HG02623 (cell line): ENCODE measurements at regions not wholly inside any gene's neighbourhood (a gene's known extent, or its start where the extent isn't known, plus 50 kb on each side); places are given as distances from the start of the nearest gene placed in this dataset.

Experiments used
- ATAC-seq: cut with Tn5 transposase; IDR thresholded peaks from one replicate; pipeline ENCODE4 v1.9.1; 2021; ENCODE audit warnings: moderate library complexity; ENCODE audit not compliant: unreplicated experiment

- no peak for ATAC-seq
Observed at GRCh38 chr18:68532328-68532885, 182.5 kb downstream of the TMX3 start.

GRCh38 chr18:68525091-68525490 lies 189.8 kb downstream of the TMX3 start:
- ATAC-seq: no peak

GRCh38 chr18:68520406-68521075 lies 194.4 kb downstream of the TMX3 start:
- ATAC-seq: peak; percentile 54

DNA sequence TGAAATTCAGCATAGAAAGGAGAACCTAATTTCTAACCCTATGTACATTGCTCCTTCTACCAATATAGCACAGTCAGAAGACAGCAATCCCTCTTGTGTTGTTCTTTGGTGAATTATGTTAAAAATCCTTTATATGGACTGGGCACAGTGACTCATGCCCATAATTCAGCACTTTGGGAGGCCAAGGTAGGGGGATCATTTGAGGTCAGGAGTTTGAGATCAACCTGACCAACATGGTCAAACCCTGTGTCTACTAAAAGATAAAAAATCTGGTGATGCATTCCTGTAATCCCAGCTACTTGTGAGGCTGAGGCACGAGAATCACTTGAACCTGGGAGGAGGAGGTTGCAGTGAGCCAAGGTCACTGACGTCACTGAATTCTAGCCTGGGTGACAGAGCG lies 195.6 kb downstream of the TMX3 start:
- no peak for ATAC-seq

- ATAC-seq: no peak
Observed at GRCh38 chr18:68509902-68510301, 205.0 kb downstream of the TMX3 start.

DNA sequence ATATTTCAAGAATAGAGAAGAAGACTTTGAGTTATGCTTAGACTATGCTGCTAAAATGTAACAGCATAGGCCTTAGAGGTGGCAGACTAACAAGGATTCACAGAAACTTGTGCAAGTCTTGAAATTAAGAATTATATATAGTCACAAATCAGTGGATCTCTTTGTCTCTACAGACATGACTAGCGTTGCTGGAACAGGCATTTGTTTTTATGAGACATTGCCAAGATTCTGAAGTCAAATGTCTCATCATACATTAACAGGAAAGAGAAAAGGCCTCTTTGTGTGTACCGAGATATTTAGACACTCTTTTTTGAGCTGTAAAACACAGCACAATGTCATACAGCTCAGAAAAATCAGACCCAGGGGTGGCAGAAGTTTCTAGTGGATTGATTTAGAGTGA lies 207.1 kb downstream of the TMX3 start:
- no peak for ATAC-seq

- no peak for ATAC-seq
Observed at GRCh38 chr18:68505178-68505574, 209.7 kb downstream of the TMX3 start.

- no peak for ATAC-seq
Observed at GRCh38 chr18:68504441-68505177, 210.3 kb downstream of the TMX3 start.

DNA sequence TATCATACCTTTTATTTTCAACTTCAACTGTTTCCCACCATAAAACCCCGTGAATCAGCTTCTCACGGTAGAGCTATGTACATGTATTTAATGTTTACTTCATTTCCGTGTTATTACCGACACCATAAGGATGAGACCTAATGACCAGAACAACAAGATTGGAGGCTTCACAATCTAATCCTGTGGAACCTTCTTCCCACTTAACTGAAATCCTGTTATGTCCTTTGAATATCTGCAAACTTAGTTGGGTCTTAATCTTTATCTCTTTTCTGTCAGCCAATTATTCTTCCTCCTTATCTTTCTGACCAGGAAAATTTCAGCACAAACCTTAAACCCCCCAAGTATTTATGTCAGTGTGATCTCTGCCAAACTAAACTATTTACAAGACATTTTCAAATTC lies 214.4 kb downstream of the TMX3 start:
- no peak for ATAC-seq

GRCh38 chr18:68499141-68499540 lies 215.8 kb downstream of the TMX3 start:
- no peak for ATAC-seq

- ATAC-seq: no peak
Observed at GRCh38 chr18:68498636-68499035, 216.3 kb downstream of the TMX3 start.

GRCh38 chr18:68498185-68498584 lies 216.7 kb downstream of the TMX3 start:
- ATAC-seq: no peak

DNA sequence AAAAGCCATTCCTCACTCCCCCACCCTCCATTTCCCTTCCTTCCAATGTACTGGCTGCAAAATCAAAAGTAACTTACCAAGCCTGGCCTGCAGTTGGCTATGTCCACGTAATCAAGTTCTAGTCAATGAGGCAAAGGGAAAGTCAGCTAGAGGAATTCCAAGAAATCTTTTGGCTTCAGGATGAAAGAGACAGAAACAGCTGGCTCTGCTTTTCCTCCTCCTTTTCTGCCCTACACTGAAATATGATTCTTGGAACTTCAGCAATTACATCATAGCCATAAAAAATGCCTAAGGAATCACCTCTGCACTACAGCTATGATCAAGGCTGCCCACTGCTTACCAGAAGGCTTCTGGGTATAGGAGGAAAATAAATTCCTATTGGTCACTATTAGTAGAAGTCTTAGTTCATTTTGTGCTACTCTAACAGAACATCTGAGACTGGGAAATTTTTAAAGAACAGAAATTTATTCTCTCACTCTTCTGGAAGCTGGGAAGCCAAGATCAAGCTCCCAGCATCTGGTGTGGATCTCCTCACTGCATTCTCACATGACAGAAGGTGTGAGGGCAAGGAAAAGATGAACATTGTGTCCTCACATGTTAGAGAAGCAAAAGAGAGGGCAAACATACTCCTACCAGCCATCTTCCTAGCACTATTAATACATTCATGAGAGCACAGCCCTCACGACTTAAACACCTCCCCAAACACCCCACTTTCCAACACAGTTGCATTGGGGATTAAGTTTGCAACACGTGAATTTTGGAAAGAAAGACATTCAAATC lies 219.9 kb downstream of the TMX3 start:
- no peak for ATAC-seq

- no peak for ATAC-seq
Observed at GRCh38 chr18:68489013-68489792, 225.7 kb downstream of the TMX3 start.

DNA sequence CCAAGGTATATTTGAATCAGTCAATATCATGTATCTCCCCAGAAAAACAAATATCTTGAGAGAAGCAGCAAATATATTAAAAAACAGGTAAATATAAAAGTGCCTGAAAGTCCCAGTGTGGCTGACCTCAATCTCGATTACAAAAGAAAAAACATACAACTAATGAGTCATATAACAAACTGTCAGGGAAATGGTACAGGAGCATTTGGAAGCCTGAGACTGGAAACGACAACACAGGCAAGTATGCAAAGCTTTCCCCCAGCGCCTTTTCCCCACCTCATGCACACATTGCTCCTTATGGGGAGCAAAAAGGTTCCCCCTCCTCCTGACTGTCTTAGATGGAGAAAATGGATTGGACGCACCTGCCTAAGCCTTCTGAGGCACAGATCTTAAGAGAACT lies 230.7 kb downstream of the TMX3 start:
- ATAC-seq: no peak

DNA sequence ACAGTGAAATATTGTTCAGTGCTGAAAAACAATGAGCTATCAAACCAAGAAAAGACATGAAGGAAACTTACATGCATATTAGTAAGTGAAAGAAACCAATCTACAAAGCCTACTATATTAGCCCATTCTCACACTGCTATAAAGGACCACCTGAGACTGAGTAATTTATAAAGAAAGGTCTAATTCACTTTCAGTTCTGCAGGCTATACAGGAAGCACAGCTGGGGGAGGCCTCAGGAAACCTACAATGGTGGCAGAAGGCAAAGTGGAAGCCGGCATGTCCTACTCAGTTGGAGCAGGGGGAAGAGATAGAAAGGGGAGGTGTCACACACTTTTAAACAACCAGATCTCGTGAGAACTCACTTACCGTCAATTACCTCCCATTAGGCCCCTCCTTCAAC lies 232.1 kb downstream of the TMX3 start:
- ATAC-seq: no peak

GRCh38 chr18:68480196-68480595 lies 234.7 kb downstream of the TMX3 start:
- no peak for ATAC-seq

DNA sequence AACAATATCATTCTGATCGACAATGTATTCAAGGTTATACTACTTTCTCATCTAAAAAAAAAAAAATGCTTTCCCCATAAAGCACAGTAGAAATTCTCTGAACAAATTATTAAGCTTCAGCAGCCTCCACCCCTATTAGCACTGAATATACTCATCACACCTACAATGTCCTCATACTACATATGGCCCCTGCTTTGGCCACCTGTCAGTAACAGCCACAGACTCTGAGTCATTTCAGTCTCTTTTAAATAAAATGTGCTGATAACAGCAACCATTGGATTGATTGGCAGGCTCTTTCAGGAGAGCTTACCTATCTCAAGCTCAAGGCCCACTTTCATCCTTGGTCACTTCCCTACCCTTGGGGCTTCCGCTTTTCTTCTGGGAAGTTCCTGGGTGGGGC lies 236.7 kb downstream of the TMX3 start:
- no peak for ATAC-seq

- ATAC-seq: no peak
Observed at GRCh38 chr18:68475883-68476282, 239.0 kb downstream of the TMX3 start.

- no peak for ATAC-seq
Observed at GRCh38 chr18:68472701-68473295, 242.1 kb downstream of the TMX3 start.
